HL-60 (cell line): ENCODE measurements at regions not wholly inside any gene's neighbourhood (a gene's known extent, or its start where the extent isn't known, plus 50 kb on each side); places are given as distances from the start of the nearest gene placed in this dataset.

Source experiments
- DNase-seq, 2 experiments: peaks; one replicate each; pipeline ENCODE4 v3.0.0-alpha.2; 2010 to 2020; ENCODE audit warnings: low read depth in 1 of 2, low spot score in 1 of 2
- H3K27ac ChIP-seq: fragments of 250-450 bp; sonication (Bioruptor Pico); replicated peaks from 2 replicates; pipeline ENCODE4 v1.5.1; 2020; ENCODE audit warnings: mild to moderate bottlenecking, moderate library complexity
- H3K27me3 ChIP-seq: fragments of 250-450 bp; sonication (Bioruptor Pico); 2 replicates; pipeline ENCODE4 v1.5.1; 2021; ENCODE audit warnings: mild to moderate bottlenecking, moderate library complexity; ENCODE audit not compliant: insufficient read depth, poor library complexity, severe bottlenecking
- H3K4me3 ChIP-seq: replicated peaks from 2 replicates; pipeline ENCODE4 v1.5.1; 2011; ENCODE audit warnings: mild to moderate bottlenecking, control low read depth, low read length; ENCODE audit not compliant: insufficient read depth
- GABPA ChIP-seq: IDR thresholded peaks from 2 replicates; pipeline ENCODE4 v1.6.1; 2012; ENCODE audit warnings: low read depth
- POLR2AphosphoS5 ChIP-seq: IDR thresholded peaks from 2 replicates; pipeline ENCODE4 v1.6.1; 2012; ENCODE audit warnings: low read depth
- SPI1 ChIP-seq: IDR thresholded peaks from 2 replicates; pipeline ENCODE4 v1.6.1; 2012; ENCODE audit warnings: low read depth, mild to moderate bottlenecking, borderline replicate concordance
- TF ChIP-seq, protein P1 (sequence below): IDR thresholded peaks from one replicate; pipeline ENCODE4 v1.5.1; 2011; ENCODE audit warnings: low read length, control low read depth, inconsistent platforms; ENCODE audit not compliant: insufficient read depth
- TF ChIP-seq, protein P2 (sequence below): IDR thresholded peaks from 2 replicates; pipeline ENCODE4 v1.6.1; 2012; ENCODE audit warnings: low read depth; ENCODE audit not compliant: insufficient replicate concordance

DNA sequence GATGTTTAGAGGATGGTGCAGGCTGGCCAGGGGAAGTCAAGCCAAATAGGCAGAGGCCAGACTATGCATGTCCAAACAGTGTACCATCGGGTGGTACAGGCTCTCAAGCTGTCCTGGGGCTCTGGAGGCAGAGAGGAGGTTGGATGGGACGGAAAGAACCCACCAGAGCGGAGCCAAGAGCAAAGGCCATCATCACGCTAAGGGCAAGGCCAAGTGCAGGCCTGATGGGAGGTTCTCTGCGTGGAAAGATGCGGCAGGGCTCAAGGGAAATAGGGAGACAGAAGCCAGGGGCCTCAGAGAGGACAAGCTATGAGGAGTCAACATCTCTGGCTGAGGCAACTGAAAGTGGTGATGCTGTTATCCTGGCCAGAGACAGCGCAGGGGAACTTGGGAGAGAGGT lies 102.7 kb downstream of the ASB7 start:
- DNase-seq, result no peak
- Histone ChIP-seq H3K4me3 (no peak overlapping the region), H3K27me3 (no peaks in the 10 kb centered on the region), H3K27ac (no peak overlapping the region)
- TF ChIP-seq GABPA (no peak), SPI1 (no peak), POLR2AphosphoS5 (no peak)
- TF ChIP-seq, protein P1, sequence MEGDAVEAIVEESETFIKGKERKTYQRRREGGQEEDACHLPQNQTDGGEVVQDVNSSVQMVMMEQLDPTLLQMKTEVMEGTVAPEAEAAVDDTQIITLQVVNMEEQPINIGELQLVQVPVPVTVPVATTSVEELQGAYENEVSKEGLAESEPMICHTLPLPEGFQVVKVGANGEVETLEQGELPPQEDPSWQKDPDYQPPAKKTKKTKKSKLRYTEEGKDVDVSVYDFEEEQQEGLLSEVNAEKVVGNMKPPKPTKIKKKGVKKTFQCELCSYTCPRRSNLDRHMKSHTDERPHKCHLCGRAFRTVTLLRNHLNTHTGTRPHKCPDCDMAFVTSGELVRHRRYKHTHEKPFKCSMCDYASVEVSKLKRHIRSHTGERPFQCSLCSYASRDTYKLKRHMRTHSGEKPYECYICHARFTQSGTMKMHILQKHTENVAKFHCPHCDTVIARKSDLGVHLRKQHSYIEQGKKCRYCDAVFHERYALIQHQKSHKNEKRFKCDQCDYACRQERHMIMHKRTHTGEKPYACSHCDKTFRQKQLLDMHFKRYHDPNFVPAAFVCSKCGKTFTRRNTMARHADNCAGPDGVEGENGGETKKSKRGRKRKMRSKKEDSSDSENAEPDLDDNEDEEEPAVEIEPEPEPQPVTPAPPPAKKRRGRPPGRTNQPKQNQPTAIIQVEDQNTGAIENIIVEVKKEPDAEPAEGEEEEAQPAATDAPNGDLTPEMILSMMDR, result no peak
- TF ChIP-seq, protein P2, sequence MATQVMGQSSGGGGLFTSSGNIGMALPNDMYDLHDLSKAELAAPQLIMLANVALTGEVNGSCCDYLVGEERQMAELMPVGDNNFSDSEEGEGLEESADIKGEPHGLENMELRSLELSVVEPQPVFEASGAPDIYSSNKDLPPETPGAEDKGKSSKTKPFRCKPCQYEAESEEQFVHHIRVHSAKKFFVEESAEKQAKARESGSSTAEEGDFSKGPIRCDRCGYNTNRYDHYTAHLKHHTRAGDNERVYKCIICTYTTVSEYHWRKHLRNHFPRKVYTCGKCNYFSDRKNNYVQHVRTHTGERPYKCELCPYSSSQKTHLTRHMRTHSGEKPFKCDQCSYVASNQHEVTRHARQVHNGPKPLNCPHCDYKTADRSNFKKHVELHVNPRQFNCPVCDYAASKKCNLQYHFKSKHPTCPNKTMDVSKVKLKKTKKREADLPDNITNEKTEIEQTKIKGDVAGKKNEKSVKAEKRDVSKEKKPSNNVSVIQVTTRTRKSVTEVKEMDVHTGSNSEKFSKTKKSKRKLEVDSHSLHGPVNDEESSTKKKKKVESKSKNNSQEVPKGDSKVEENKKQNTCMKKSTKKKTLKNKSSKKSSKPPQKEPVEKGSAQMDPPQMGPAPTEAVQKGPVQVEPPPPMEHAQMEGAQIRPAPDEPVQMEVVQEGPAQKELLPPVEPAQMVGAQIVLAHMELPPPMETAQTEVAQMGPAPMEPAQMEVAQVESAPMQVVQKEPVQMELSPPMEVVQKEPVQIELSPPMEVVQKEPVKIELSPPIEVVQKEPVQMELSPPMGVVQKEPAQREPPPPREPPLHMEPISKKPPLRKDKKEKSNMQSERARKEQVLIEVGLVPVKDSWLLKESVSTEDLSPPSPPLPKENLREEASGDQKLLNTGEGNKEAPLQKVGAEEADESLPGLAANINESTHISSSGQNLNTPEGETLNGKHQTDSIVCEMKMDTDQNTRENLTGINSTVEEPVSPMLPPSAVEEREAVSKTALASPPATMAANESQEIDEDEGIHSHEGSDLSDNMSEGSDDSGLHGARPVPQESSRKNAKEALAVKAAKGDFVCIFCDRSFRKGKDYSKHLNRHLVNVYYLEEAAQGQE, result no peak

DNA sequence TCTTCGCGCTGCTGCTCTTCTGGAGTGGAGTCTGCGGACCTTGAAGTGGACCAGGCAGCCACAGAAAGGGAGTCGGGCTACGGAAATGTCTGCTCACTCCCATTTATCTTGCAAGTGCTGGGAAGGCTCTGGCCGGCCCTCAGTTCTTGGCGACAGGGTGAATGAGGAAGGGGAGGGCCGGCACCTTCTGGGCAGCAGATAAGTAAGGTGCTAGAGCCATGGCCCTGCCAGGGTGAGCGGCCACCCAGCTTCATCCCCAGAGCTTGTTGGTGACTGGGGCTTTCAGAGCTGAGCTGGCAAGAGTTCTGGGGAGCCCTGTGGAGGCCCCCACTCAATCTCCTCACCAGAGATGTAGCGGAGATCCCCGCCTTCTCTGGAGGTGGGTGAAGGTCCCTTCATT lies 103.5 kb downstream of the ASB7 start:
- DNase-seq, result no peak
- H3K4me3 ChIP-seq, result no peak overlapping the region
- no peak overlapping the region for H3K27ac ChIP-seq
- no peak for TF ChIP-seq SPI1
- TF ChIP-seq GABPA, result no peak
- TF ChIP-seq, protein P1, result no peak
- no peak for TF ChIP-seq POLR2AphosphoS5
- TF ChIP-seq, protein P2, result no peak
- no peaks in the 10 kb centered on the region for H3K27me3 ChIP-seq

DNA sequence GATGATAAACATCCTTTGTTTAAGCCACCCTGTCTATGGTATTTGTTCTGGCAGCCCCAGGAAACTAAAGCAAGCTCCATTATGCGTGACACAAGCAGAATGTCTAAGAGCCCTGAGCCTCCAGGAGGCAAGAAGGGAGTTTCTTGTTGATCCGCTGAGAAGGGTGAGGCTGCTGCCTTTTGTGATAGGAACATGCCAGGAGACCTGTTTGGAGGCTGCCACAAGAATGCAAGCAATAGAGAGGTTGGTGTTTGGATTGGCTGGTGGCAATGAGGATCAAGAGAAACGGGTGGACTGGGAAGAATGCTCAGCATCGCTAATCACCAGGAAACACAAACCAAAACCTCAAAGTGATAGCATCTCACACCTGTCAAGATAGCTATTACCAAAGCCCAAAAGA lies 104.8 kb downstream of the ASB7 start:
- no peak for DNase-seq
- no peak overlapping the region for H3K4me3 ChIP-seq
- no peak overlapping the region for H3K27ac ChIP-seq
- no peaks in the 10 kb centered on the region for H3K27me3 ChIP-seq
- TF ChIP-seq POLR2AphosphoS5 (no peak), SPI1 (no peak), GABPA (no peak)
- TF ChIP-seq, protein P1, result no peak
- TF ChIP-seq, protein P2, result no peak
